Testis (tissue), 2 donors: ENCODE measurements at regions not wholly inside any gene's neighbourhood (a gene's known extent, or its start where the extent isn't known, plus 50 kb on each side); places are given as distances from the start of the nearest gene placed in this dataset.

ENCODE experiments used
- CTCF ChIP-seq, 3 experiments: fragments of 450-650 bp in 2 of 3; fragments of 200-600 bp in 1 of 3; sonication (generic) in 1 of 3; IDR thresholded peaks; one replicate each; pipeline ENCODE4 v1.5.1; 2016 to 2019; ENCODE audit warnings: antibody characterized with exemption in 3 of 3, mild to moderate bottlenecking in 2 of 3, moderate library complexity in 1 of 3
- POLR2A ChIP-seq: fragments of 450-650 bp; IDR thresholded peaks from one replicate; pipeline ENCODE4 v1.6.1; 2017; ENCODE audit warnings: antibody characterized with exemption, mild to moderate bottlenecking, moderate library complexity

GRCh38 chr12:128131955-128132354, 135.0 kb upstream of the TMEM132C start:
- TF ChIP-seq CTCF (IDR thresholded peaks at IDR 0.05) (no peak), POLR2A (no peak)
